Activated CD4-positive, CD25-positive, alpha-beta regulatory T cell (primary cell): ENCODE measurements at regions not wholly inside any gene's neighbourhood (a gene's known extent, or its start where the extent isn't known, plus 50 kb on each side); places are given as distances from the start of the nearest gene placed in this dataset.

Experiments
- DNase-seq, 4 experiments: peaks; one replicate each; lab custom pipeline; 2025; lab: John Stamatoyannopoulos, UW

DNA sequence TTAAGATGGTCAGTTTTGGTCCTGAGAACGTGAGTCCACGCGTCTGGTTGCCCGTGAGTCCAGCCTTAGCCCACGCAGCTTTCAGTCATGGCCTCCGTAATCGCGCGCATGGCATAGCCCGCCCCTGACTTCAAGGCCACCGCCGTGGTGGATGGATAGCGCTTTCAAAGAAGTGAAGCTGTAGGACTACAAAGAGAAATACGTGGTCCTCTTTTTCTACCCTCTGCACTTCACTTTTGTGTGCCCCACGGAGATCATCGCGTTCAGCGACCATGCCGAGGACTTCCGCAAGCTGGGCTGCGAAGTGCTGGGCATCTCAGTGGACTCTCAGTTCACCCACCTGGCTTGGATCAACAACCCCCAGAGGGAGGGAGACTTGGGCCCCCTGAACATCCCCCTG is 142.0 kb upstream of the MCHR2 start:
- no peak for DNase-seq

DNA sequence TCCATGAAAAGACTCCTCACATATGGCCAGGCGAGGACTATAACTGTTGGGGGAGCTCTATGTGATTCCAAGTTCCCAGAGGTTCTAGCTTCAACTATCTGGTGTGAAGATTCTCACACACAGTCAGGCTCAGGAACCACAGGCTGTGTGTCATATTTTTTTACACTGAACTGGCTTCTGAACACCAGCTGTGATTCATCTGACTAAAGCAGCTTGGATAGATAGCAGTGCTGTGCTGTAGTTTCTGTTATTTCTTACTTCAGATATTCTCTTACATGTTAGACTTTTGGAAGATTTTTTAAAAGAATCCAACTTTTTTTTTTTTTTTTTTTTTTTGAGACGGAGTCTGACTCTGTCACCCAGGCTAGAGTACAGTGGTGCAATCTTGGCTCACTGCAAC is 140.7 kb upstream of the MCHR2 start:
- no peak for DNase-seq

DNA sequence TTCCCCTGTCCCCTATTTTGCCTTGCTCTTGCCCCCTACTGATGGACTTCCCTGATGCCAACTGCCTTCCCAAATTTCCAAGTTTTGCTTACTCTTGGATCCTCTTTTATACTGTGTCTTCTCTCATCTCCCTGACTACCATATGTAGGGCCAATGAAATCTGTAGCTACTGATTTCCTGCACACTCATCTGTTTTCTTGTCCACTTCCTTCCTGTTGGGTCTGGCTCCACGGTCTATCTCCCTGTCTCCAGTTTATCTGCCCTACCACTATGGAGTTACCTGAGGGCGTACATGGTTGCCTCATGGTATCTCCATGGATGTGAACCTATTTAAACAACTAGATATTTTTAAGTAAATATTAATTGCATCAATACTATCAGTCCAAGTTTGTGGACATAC is 140.3 kb upstream of the MCHR2 start:
- DNase-seq, result no peak

DNA sequence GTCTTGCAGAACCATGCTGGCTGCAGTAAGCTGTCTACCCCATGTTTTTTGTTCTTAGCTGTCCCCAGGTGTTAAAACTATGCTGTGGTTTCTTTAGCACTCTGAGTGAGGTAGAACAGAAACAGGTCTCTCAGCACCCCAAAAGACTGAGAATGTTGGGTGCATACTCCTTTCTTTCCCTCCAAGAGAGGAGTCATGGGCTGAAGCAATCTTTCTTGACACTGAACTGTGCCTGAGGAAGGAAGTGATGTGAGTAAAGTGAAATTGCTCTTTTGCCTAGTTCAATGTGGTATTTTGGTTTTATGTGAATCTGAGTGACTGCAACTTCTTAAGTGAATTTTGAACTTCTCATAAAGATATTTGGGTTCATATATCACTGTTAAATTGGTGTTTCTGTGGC is 138.0 kb upstream of the MCHR2 start:
- DNase-seq, result no peak

DNA sequence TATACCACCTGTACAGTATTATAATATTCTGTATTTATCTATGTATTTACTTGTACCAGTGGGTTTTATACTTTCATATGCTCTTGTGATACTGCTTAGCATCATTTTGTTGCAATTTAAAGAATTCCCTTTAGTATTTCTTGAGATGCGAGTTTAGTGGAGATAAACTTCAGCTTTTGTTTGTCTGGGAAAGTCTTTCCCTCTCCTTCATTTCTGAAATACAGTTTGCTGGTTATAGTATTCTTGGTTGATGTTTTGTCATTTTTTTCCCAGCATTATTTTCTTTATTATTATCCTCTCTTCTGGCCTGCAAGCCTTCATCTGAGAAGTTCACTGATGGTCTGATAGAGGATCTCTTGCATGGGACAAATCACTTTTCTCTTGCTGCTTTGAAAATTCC is 136.6 kb upstream of the MCHR2 start:
- DNase-seq, result no peak

DNA sequence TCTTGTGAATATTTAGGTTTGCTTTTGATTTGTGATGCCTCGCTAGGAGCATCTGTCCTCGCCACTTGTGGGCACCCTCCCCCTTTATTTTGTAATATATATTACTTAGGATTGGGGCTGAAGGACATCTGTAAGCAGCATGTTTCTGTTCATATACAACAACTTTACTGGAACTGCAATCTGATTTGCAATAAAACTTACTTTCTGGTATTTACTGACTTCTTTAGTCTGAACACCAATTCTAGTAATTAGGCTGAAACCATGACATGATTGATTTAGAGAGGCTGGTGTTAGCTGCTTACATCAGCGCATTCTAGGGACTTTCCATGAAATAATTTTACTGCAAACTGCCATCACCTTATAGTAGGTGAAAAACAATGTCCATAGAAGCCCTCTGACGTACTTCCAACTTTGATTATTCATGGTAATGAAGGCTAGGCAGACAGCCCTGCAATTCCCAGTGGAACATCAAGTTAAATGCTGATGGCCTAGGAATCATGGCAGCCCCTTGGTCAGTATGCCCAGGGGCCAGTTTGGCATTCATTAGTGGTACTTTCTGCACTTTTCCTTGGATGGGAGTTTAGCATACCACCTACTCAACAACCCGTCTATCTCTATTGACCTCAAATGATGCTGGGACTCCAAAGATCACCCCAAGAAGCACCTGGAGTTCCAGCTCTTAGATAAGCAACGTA is 132.9 kb upstream of the MCHR2 start:
- no peak for DNase-seq

DNA sequence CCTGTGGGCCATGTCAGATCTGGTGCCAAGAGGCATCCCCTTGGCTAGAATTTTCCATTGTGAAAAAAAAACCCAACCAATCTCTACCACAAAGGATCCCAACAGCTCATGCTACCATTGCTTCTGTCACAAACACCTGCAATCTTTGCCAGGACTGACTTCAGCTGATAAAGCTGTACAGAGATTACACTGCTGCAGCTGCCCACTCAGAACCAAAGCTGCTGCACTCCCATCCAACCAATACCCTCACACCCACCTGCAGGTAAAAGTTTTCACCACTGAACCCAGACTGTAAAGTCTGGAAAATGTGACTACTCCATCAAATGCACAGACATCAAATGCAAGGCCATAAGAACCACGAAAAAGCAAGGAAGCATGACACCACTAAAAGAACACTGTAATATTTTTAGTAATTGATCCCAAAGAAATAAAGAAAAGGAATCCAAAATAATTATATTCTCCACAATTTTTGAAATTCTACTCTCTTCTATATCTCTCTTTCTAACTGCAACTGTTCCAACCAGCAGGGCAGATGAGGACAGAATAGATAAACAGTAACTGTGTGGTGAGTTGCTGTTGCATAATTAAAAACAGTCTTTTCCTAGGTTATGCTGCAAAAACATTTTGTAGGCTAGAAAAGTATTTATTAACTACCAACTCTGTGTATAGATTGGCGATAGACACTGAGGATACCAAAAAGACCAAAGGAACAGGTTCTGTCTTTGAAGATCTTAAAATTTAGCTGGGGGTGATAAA is 128.0 kb upstream of the MCHR2 start:
- no peak for DNase-seq

DNA sequence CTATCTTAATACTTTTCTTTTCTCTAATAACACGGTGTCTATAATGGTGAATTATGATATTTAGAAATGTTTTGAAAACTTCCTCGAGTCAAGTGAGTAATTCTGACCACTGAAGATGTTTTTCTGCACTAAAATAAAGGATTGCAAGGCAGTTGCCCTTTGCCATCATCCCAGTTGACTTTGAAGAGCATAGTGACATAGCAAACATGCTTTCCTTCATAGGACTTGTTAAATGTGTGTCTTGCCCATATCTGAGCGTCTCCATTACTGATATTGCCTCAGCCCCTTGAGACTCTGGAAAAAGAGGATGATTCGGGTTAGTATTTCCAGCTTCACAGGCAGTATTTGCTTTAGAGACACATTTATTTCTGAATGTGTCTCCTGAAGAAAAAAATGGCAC is 125.2 kb upstream of the MCHR2 start:
- no peak for DNase-seq

DNA sequence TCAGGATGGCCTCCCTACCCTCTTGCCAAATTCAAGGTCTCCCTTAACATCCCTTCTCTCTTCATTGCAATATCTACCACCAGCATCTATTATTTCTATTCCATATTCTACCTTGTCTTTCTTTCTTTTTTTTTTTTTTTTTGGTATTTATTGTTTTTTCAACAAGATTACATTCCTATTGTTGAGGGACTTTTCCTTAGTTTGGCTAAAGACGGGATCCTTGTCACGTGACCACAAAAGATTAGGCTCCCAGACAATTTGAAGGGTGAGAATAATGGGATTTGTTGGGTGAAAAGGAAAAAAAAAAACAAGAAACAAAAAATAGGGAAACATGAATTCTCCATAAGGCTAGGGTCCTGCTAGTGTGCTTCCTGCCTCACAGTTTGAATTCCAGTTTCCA is 124.3 kb upstream of the MCHR2 start:
- no peak for DNase-seq

DNA sequence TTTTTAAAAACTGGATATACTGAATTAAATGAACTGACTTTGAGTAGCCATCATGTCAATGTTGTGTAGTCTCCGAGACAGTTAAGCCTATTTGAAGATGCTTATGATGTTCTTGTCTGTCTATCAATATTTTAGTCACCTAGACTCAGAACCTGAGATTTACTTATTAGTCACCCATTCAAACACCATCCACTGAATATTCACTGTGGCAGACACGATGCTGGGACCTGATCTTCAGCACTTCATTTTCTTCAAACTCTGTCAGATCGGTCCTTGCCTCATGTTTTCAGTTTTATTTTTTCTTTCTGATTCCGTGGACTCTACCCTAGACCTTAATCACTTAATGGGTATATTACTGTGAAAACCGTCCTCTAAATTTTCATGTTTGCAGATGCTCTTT is 123.7 kb upstream of the MCHR2 start:
- DNase-seq, result no peak

DNA sequence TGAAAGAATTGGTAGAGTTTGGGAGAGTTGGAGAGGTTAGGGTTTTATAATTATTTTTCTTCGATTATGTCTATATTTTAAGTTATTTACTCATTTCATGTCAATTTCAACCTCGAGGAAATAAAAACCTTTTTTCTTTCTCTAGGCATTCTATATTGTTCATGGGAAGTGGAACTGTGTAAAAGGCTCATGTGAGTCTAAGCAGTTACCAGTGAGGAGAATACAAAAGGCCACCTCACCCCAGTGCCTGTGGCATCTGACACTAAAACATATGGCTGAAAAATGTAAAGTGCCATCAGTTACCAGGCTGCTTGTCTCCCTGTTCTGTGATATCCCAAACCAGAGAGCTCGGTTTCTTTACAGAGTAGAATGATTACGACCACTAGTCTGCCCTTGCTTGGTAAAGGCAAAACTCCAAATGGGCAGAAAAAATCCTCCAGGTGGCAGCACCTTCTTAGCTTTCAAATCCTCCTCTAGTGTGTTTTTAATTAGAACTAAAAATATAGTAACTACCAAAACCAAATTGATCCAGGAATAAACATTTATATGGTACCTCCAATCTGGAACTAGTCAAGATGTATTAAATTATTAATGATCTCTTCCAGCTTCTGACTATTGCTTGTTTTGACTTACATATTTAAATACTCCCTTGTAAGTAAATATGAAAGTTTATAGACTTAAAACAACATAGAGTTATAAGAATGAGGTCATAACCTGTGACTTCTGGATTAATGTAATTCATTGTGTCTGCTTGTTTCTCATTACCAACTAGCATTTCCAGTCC is 122.6 kb upstream of the MCHR2 start:
- no peak for DNase-seq

DNA sequence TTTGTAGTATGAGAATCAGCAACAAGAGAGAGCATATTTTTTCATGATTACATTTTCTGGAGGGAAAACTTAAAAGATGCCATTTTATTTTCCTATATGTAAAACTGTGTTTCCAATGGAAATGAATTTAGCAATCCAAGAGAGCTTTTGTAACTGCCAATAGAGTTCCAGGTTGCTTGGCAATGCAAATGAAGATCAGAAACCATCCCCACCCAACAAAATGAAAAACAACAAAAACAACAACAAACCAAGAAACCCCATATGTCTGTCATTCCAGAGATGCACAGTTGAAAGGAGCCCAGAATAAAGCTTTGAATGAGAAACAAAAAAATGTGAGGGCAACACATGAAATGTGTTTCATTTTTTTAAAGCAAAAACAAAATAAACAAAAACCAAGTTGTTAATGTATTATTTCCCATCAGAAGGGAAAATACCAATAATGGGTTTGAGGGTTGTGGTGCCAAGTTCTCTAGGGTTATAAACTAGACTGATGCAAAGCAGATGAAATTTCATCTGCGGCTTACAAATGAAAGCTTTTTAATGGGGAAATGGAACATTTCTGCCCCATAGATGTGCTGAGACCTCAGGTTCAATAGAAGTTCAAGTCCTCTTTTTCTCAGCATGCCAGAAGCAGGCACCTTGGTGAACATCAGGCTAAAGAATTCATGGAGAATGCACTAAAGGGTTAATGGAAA is 121.5 kb upstream of the MCHR2 start:
- DNase-seq, result no peak

DNA sequence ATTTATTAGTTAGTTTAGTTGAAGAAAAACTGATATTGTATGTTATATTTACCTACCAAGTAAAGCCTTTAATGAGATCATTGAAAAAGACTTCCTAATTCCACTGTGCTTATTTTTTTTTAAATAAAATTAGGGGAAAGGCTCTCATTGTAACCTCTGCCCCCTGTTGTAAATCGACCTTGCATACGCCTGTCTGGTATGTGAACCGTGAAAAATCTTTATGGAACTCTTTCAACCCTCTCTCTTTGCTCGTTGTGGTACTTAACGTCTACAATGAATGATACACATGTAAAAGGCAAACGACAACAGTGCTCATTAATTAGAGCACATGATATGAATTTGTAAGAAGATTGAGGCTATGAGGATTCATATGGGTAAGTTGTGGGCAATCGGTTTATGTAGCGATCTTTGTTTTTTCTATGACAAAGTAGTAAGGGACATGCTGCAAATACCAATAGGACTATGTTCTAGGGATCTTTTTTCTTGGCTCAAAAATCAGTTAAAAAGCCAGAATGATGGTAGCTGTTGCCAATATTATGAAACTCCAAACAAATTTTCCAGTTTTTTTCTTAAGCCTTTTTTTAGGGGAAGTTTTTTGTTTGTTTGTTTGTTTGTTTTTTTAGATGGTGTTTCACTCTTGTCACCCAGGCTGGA is 119.0 kb upstream of the MCHR2 start:
- no peak for DNase-seq

DNA sequence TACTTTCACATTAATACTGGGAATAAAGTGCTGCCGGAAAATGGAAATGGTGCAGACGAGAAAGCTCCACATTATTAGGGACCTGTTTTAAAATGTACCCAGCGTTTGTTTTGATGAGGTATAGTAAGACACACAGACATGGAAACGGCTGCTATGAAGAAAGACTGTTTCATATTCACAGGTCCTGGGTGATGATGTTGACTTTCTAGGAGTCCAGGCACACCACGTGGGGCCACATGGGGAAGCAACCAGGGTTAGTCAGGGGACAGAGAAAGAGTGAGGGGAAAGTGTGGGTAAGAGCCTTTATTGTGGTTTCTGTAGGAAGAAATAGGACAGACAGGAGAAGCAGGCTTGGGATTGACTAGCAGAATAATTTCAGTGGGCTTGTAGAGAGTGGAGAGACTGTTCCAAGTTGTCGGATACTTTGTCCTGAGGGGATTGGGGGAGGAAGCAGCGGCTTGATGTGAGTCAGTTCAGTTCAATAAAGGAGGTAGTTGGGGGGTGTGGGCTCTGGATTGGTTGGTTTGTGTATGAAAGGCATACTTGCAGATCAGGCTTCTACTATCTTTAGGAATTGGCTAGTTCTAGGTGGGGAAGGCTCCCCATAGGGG is 112.0 kb upstream of the MCHR2 start:
- DNase-seq, result no peak

DNA sequence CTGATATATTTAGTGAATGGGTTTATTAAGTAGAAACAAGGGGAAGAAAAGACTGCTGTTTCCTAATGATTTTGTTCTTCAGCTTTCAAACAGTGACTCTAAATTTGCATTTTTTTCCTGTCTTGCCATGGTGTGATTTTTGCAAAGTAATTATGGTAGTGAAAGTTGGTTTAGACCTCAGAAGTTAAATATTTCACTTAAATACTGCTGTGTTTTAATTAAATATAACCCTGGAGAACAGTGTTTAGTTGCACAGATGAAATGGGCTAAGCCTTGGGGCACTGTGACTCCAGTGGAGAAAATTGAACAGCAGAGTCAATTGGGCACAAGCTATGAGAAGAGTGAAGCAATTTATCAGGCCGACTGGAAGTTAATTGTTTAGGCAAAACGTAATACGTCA is 111.1 kb upstream of the MCHR2 start:
- no peak for DNase-seq

DNA sequence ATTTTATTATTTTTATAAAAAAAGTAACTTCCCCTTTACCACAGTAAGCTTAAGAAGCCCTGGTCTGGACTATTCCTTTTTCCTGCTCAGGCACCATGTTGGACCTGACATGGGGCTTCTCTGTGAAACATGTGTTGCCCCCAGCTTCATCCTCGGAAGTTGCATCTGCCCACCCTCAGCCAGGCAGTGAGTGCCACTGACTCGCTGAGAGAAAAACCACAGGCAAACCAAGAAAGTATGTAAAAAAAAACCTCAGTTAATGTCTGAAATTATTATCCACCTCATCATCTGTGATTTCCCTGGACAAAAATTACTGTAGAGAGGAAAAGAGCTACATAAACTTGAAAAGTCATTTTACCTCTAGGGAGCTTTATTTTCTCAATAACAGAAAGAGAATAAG is 109.9 kb upstream of the MCHR2 start:
- DNase-seq, result no peak

DNA sequence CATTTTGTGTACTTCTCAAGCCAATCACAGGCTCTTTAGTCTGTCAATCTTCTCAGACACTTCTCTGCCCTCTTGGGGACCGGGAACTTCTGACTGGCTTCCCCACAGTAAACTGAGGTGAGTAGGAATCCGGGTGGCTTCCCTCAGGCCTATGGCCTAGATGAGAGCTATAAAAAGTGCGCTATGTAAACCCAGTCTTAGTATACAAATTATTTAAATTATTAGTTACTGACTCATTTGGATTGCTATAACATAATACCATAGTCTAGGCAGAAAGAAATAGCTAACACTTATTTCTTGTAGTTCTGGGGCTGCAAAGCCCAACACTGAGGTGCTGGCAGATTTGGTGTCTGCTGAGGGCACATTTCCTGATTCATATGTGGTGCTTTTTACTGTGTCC is 109.2 kb upstream of the MCHR2 start:
- DNase-seq, result no peak

DNA sequence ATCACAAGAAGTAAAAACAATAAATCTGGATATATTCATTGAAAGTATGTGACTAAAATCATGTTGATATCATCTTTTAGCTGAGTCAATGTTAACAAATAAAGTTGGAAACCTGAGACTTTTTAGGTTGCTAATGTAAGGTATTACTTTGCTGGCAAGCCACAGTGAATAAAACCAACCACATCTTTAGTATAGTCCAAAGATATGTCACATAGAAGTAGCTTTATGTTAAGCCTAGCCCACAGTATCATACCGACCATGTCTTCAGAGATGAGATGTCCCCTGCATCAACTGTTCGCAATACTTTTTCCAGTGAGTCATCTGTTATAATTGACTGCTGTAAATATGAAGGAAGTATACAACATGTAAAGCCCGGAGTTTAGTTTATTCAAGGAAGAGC is 107.6 kb upstream of the MCHR2 start:
- DNase-seq, result no peak

DNA sequence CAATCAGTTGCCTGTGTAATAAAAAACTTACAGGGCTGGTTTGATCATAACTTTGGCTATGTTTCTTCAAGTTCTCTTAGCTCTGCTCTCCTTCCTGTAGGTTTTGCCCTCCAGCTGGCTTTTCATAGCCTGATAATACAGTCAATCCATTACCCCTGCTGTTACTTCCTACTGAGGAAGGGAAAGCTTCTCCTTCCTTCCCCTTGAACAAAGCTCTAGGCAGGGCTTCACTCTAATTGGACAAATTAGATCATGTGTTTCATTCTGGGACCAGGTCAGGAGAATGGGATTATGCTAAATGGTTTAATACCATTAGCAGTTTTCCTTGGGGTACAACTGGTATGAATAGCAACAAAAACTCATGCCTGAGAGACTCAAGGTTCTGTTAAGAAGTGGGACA is 106.8 kb upstream of the MCHR2 start:
- no peak for DNase-seq

DNA sequence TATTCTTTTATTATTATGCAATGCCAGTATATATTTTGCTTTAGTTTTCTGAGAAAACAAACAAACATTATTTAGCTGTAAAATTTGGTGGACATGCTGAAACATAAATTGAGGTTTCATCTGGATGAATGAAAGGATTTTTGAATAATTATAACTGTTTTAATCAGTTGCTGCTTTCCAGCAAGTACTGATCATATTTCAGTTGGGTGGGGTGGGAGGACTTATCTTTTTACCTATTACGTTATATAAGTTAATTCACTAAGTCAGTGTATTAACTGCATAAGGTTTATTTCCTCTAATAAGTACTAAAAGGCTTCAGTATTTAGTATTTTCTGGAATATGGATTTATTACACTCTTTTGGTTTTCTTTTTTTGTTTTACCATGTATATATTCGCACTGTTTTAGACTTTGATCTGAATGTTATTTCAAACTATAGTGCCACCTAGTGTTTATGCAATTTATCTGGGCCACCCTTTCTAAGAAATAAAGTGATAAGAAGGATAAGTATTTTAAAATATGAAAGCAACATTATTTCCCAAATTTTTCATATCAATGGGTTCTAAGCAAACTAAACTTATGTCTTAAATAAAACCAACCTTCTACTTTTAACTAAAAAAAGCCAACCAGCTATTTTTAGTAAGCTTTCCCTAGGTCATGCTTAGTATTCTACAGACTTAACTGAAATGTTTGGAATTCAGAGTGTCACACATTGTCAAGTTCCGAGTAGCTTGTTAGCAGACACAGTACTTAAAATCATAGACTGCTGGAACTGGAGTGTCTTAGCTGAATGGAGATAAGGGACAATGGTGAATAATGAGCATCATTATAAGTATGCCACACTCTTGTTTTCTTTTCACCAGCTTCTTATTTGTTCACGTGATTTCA is 105.4 kb upstream of the MCHR2 start:
- no peak for DNase-seq

DNA sequence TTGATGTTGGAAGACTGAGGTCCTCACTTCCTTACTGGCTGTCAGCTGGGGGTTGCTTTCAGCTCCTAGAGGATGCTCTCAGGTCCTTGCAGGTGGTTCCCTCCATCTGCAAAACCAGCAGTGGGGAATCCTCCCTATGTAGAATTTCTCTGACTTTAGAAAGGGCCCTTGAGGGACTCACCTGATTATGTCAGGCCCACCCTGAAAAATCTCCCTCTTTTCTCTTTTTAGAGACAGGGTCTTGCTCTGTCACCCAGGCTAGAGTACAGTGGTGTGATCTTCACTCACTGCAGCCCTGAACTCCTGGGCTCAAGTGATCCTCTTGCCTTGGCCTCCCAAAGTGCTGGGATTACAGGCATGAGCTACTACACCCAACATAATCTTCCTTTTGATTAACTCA is 102.9 kb upstream of the MCHR2 start:
- DNase-seq, result no peak
